Body of pancreas (tissue), 4 donors: ENCODE measurements at regions not wholly inside any gene's neighbourhood (a gene's known extent, or its start where the extent isn't known, plus 50 kb on each side); places are given as distances from the start of the nearest gene placed in this dataset.

ENCODE experiments used
- CTCF ChIP-seq, 7 experiments: fragments of 450-650 bp in 4 of 7; fragments of 200-600 bp in 3 of 7; sonication (generic) in 3 of 7; IDR thresholded peaks; one replicate each; pipeline ENCODE4 v1.5.1; 2016 to 2019; ENCODE audit warnings: antibody characterized with exemption in 7 of 7
- POLR2A ChIP-seq, 3 donors: fragments of 450-650 bp; IDR thresholded peaks; one replicate each; pipeline ENCODE4 v1.6.1; 2016; ENCODE audit warnings: antibody characterized with exemption in 3 of 3, mild to moderate bottlenecking in 2 of 3

- no peak for TF ChIP-seq CTCF (IDR thresholded peaks at IDR 0.05)
- no peak for TF ChIP-seq POLR2A (IDR thresholded peaks at IDR 0.05)
Measured at GRCh38 chr12:111201495-111202236, 167.2 kb downstream of the PHETA1 start.
